DOHH2 (cell line): ENCODE measurements at regions not wholly inside any gene's neighbourhood (a gene's known extent, or its start where the extent isn't known, plus 50 kb on each side); places are given as distances from the start of the nearest gene placed in this dataset.

ENCODE experiments used
- H3F3A ChIP-seq: fragments of 200-600 bp; sonication (generic), shearing (Covaris generic); 2 replicates; pipeline ENCODE4 v1.6.0; 2016; ENCODE audit warnings: antibody characterized with exemption, mild to moderate bottlenecking; ENCODE audit not compliant: control insufficient read depth, insufficient read depth
- H3K27ac ChIP-seq: fragments of 200-600 bp; sonication (generic); 2 replicates; pipeline ENCODE4 v1.5.1; 2014; ENCODE audit warnings: low read depth, mild to moderate bottlenecking, low read length, moderate library complexity
- H3K27me3 ChIP-seq: fragments of 200-600 bp; sonication (generic); 2 replicates; pipeline ENCODE4 v1.6.1; 2014; ENCODE audit warnings: mild to moderate bottlenecking, low read length, mixed read lengths; ENCODE audit not compliant: control insufficient read depth
- H3K36me3 ChIP-seq: fragments of 200-600 bp; sonication (generic); 2 replicates; pipeline ENCODE4 v1.6.1; 2014; ENCODE audit warnings: mild to moderate bottlenecking, low read length, moderate library complexity, mixed read lengths; ENCODE audit not compliant: control insufficient read depth
- H3K4me1 ChIP-seq: fragments of 200-600 bp; sonication (generic); 2 replicates; pipeline ENCODE4 v1.6.1; 2014; ENCODE audit warnings: mild to moderate bottlenecking, low read length, mixed read lengths; ENCODE audit not compliant: control insufficient read depth
- H3K4me2 ChIP-seq: fragments of 200-600 bp; sonication (generic); 2 replicates; pipeline ENCODE4 v1.6.0; 2014; ENCODE audit warnings: mild to moderate bottlenecking, low read length, moderate library complexity
- H3K4me3 ChIP-seq: fragments of 200-600 bp; sonication (generic); 2 replicates; pipeline ENCODE4 v1.5.1; 2014; ENCODE audit warnings: mild to moderate bottlenecking, low read length, mixed read lengths
- H3K79me2 ChIP-seq: fragments of 200-600 bp; sonication (generic); 2 replicates; pipeline ENCODE4 v1.6.1; 2014; ENCODE audit warnings: mild to moderate bottlenecking, low read length, mixed read lengths; ENCODE audit not compliant: control insufficient read depth
- H3K9me2 ChIP-seq: fragments of 200-600 bp; sonication (generic); replicated peaks from 2 replicates; pipeline ENCODE4 v1.6.1; 2014; ENCODE audit warnings: mild to moderate bottlenecking, low read length, mixed read lengths; ENCODE audit not compliant: control insufficient read depth
- H3K9me3 ChIP-seq: fragments of 200-600 bp; sonication (generic); 2 replicates; pipeline ENCODE4 v1.6.1; 2014; ENCODE audit warnings: antibody characterized with exemption, low read length, mixed read lengths; ENCODE audit not compliant: control insufficient read depth, insufficient read depth
- H4K20me1 ChIP-seq: fragments of 200-600 bp; sonication (generic); 2 replicates; pipeline ENCODE4 v1.6.0; 2014; ENCODE audit warnings: low read depth, mild to moderate bottlenecking, antibody characterized with exemption, low read length, moderate library complexity; ENCODE audit not compliant: control insufficient read depth, insufficient read depth
- EZH2phosphoT487 ChIP-seq: fragments of 200-600 bp; sonication (generic); IDR thresholded peaks from 2 replicates; pipeline ENCODE4 v1.6.1; 2017; ENCODE audit warnings: borderline replicate concordance, mild to moderate bottlenecking, antibody characterized with exemption, low read length, moderate library complexity, mixed read lengths
- TF ChIP-seq, protein P1 (sequence below): fragments of 200-600 bp; sonication (generic); IDR thresholded peaks from one replicate; pipeline ENCODE4 v1.5.1; 2014; ENCODE audit warnings: antibody characterized with exemption, mild to moderate bottlenecking, low read depth, low read length; ENCODE audit not compliant: poor library complexity, severe bottlenecking

DNA sequence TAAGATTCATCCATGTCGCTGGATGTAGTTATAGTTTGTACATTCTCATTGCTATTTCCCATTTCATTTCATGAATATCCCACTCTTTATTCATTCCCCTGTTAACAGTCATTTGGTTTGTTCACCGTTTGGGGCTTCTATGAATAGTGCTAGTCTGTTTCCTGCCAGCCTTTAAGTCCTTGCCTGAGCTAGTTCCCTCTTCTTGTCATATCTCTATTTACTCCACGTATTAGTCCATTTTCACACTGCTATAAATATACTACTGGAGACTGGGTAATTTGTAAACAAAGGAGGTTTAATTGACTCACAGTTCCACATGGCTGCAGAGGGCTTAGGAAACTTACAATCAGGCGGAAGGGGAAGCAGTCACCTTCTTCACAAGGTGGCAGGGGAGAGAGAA, 56.2 kb downstream of the PLCE1 start:
- Histone ChIP-seq H3K4me3 (0 out of 2 replicates have a peak overlapping the region, but pooled peaks have one; percentile 12), H3K4me2 (peak overlapping the region; percentile 33), H3K4me1 (peaks cover 12% of the 10 kb centered on the region), H3K9me2 (no peaks in the 10 kb centered on the region), H3K79me2 (no peaks in the 10 kb centered on the region), H4K20me1 (no peaks in the 10 kb centered on the region), H3K36me3 (no peaks in the 10 kb centered on the region), H3K27ac (peak overlapping the region; percentile 1; the same call in 1 of the 2 replicates), H3K9me3 (no peaks in the 10 kb centered on the region), H3K27me3 (no peaks in the 10 kb centered on the region), H3F3A (no peaks in the 10 kb centered on the region)
- no peak for TF ChIP-seq EZH2phosphoT487
- TF ChIP-seq, protein P1, sequence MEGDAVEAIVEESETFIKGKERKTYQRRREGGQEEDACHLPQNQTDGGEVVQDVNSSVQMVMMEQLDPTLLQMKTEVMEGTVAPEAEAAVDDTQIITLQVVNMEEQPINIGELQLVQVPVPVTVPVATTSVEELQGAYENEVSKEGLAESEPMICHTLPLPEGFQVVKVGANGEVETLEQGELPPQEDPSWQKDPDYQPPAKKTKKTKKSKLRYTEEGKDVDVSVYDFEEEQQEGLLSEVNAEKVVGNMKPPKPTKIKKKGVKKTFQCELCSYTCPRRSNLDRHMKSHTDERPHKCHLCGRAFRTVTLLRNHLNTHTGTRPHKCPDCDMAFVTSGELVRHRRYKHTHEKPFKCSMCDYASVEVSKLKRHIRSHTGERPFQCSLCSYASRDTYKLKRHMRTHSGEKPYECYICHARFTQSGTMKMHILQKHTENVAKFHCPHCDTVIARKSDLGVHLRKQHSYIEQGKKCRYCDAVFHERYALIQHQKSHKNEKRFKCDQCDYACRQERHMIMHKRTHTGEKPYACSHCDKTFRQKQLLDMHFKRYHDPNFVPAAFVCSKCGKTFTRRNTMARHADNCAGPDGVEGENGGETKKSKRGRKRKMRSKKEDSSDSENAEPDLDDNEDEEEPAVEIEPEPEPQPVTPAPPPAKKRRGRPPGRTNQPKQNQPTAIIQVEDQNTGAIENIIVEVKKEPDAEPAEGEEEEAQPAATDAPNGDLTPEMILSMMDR = no peak

DNA sequence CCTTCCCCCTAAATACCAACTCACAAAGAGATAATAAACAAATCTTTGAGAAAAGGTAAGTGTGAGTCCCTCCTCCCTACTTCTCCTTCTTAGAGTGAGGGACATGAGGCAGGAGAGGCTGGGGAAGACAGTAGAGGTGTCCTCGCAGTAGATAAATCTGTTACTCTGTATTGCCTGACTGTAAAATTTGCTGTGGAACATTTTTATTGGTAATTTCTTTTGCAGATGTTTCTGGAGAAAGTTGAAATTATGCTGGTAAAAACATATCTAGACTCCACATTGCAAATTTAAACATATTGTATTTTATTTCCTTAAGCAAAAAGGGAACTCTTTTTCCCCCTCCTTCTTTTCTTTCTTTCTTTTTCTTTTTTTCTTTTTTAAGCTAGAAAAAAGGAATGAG, 58.5 kb downstream of the PLCE1 start:
- Histone ChIP-seq H3K4me3 (no peak overlapping the region), H3K4me2 (no peak overlapping the region), H3K27ac (no peak overlapping the region), H3K36me3 (no peaks in the 10 kb centered on the region), H3K9me2 (no peaks in the 10 kb centered on the region), H3F3A (no peaks in the 10 kb centered on the region), H3K4me1 (peaks cover 12% of the 10 kb centered on the region), H3K9me3 (no peaks in the 10 kb centered on the region), H3K79me2 (no peaks in the 10 kb centered on the region), H4K20me1 (no peaks in the 10 kb centered on the region), H3K27me3 (no peaks in the 10 kb centered on the region)
- TF ChIP-seq EZH2phosphoT487 = no peak
- TF ChIP-seq, protein P1 = no peak

DNA sequence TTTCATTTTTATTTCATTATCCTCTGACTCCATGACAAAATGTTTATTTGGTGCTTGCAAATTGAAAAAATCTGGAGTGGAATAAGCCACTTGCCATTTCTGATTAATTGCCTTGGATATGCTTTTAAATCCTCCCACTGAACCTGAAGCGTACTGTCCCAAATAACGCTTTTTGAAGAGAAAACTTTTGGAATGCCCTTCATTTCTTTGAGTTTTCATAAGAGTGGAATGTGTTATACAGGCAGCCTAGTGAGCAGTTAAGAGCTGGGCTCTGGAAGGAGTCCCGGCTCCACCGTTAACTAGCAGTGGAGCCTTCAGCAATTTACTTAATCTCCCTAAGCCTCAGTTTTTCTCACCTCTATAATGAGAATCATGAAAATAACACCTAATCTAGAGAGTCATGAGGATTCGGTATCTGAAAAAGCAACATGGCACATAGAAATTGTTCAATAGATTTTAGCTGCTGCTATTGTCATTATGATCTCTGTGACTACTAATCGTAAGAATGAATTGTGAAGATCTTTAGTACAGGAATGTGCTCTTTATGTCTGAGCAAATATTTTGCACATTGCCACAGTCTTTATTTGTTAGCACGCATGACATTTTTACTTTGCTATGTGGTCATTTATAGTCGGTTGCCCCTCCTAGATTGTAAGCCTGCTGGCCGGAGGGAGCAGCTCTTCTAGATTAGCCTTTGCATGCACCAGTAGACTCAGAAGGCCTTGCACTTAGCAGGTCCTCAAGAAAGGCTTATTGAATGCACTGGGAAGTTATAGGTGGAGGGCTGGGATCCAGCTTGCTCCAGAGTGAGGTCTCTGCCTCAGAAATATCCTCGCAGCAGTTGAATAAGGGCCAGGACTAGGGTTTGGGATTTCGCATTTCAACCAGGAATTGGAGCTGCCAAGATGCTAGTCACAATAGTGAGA, 59.4 kb downstream of the PLCE1 start:
- no peaks in the 10 kb centered on the region for H3F3A ChIP-seq
- H3K79me2 ChIP-seq = no peaks in the 10 kb centered on the region
- H3K9me3 ChIP-seq = no peaks in the 10 kb centered on the region
- no peak for TF ChIP-seq EZH2phosphoT487
- TF ChIP-seq, protein P1 = no peak
- H3K4me1 ChIP-seq = peaks cover 12% of the 10 kb centered on the region
- no peak overlapping the region for H3K4me2 ChIP-seq
- no peak overlapping the region for H3K4me3 ChIP-seq
- no peaks in the 10 kb centered on the region for H4K20me1 ChIP-seq
- no peak overlapping the region for H3K27ac ChIP-seq
- no peaks in the 10 kb centered on the region for H3K36me3 ChIP-seq
- no peaks in the 10 kb centered on the region for H3K9me2 ChIP-seq
- no peaks in the 10 kb centered on the region for H3K27me3 ChIP-seq
